BE2C (cell line): ENCODE measurements at regions not wholly inside any gene's neighbourhood (a gene's known extent, or its start where the extent isn't known, plus 50 kb on each side); places are given as distances from the start of the nearest gene placed in this dataset.

Experiments used
- DNase-seq: peaks from one replicate; pipeline ENCODE4 v3.0.0-alpha.2; 2020
- H3K27me3 ChIP-seq: fragments of 250-450 bp; sonication (Bioruptor Pico); 2 replicates; pipeline ENCODE4 v1.5.1; 2020; ENCODE audit warnings: mild to moderate bottlenecking
- H3K36me3 ChIP-seq: fragments of 250-450 bp; sonication (Bioruptor Pico); 2 replicates; pipeline ENCODE4 v1.5.1; 2020; ENCODE audit warnings: mild to moderate bottlenecking
- H3K4me1 ChIP-seq: fragments of 250-450 bp; sonication (Bioruptor Pico); 2 replicates; pipeline ENCODE4 v1.5.1; 2020
- H3K4me3 ChIP-seq: 2 replicates; pipeline ENCODE4 v1.5.1; 2011; ENCODE audit warnings: low read depth, low read length
- H3K9me3 ChIP-seq: fragments of 250-450 bp; sonication (Bioruptor Pico); 2 replicates; pipeline ENCODE4 v1.5.1; 2020
- CTCF ChIP-seq: IDR thresholded peaks from 2 replicates; pipeline ENCODE4 v1.5.1; 2012; ENCODE audit warnings: mild to moderate bottlenecking, low read depth, low read length

GRCh38 chr3:193087336-193087735 lies 153.7 kb upstream of the PLAAT1 start:
- Histone ChIP-seq H3K4me3 (no peak overlapping the region), H3K9me3 (no peaks in the 10 kb centered on the region), H3K36me3 (no peaks in the 10 kb centered on the region), H3K27me3 (no peaks in the 10 kb centered on the region), H3K4me1 (no peaks in the 10 kb centered on the region)
- TF ChIP-seq CTCF = no peak
- DNase-seq = no peak

- Histone ChIP-seq H3K27me3 (no peaks in the 10 kb centered on the region), H3K4me3 (no peak overlapping the region), H3K4me1 (no peaks in the 10 kb centered on the region), H3K36me3 (no peaks in the 10 kb centered on the region), H3K9me3 (no peaks in the 10 kb centered on the region)
- TF ChIP-seq CTCF = no peak
- no peak for DNase-seq
Measured at GRCh38 chr3:193095366-193095765, 145.7 kb upstream of the PLAAT1 start.

DNA sequence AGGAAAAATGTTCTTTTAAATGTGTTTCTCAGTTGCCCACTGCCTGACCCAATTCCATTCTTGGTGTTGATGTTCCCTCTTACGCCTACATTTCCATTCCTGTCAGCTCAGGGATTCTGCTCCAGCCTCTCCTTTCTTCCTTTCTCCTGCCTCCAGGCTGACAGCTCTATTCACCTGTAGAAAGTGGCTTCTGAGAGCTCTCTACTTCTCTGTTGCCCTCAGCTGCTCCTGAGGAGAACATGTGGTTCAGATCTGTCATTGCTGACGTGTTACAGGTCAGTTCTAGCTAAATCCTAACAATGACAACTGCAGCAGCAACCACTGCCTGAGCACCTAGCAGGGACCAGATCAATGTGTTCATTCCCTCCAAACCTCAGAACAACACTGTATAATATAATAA lies 144.9 kb upstream of the PLAAT1 start:
- no peak overlapping the region for H3K4me3 ChIP-seq
- TF ChIP-seq CTCF = no peak
- H3K36me3 ChIP-seq = no peaks in the 10 kb centered on the region
- H3K4me1 ChIP-seq = no peaks in the 10 kb centered on the region
- H3K27me3 ChIP-seq = no peaks in the 10 kb centered on the region
- H3K9me3 ChIP-seq = no peaks in the 10 kb centered on the region
- no peak for DNase-seq

DNA sequence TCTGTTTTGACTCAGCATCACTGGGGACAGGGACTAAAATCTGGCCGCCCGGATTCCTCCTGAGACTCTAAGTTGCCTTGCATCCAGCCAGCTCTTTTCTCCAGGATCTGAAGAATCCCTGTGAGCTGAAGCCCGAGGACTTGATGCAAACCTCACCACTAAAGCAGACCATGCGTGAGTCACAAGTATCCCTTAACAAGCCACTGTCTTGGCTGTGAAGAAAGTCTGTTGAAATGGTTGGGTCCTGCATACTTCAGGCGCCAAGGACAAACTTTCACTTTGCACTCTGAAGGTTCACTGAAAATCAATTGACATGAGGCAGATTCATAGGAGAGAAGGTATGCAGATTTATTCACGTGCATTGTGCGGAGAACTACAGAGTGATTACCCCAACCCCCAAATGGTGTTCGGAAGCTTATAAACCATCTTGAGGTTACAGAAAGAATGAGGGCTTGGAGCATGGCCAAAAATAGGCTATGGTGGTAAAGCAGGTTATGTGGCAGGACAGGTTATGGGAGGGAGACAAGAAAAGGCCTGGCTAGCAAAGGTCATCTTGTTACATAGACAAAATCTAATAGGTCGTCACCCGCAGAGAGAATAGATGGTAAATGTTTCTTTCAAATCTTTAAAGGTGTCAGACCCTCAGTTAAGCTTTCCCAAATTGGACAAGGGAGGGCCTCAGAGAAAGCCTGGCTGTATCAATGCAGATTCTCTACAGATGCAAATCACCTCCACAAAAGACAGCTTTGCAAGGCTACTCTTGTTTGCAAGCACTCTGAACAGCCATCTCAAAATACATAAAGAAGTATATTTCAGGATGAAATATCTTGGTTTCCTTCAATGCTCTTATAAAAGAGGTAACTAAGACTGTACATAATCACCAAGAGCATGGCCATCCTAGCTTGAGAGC lies 126.3 kb upstream of the PLAAT1 start:
- Histone ChIP-seq H3K4me3 (no peak overlapping the region), H3K4me1 (no peaks in the 10 kb centered on the region), H3K36me3 (no peaks in the 10 kb centered on the region), H3K27me3 (no peaks in the 10 kb centered on the region), H3K9me3 (no peaks in the 10 kb centered on the region)
- no peak for DNase-seq
- no peak for TF ChIP-seq CTCF

DNA sequence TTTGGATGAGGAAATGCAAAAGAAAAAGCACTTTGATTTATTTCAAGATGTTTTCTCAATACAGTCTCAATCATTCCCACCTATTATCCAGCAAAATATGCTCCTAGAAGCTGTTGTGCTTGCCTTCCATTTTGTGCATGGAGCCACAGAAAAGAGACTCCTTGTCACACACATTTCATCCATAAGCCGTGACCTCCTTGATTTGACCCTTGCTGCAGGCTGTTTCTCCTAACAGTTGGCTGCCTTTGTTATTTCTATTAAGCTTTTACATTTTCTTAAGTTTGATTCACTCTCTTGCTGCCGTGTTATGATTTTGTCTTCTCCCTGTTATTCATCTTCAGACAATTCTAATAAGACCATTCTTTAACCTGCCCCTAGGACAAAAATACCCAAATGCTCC lies 124.2 kb upstream of the PLAAT1 start:
- H3K36me3 ChIP-seq = no peaks in the 10 kb centered on the region
- TF ChIP-seq CTCF = no peak
- H3K4me3 ChIP-seq = no peak overlapping the region
- no peaks in the 10 kb centered on the region for H3K27me3 ChIP-seq
- no peak for DNase-seq
- no peaks in the 10 kb centered on the region for H3K4me1 ChIP-seq
- H3K9me3 ChIP-seq = no peaks in the 10 kb centered on the region

DNA sequence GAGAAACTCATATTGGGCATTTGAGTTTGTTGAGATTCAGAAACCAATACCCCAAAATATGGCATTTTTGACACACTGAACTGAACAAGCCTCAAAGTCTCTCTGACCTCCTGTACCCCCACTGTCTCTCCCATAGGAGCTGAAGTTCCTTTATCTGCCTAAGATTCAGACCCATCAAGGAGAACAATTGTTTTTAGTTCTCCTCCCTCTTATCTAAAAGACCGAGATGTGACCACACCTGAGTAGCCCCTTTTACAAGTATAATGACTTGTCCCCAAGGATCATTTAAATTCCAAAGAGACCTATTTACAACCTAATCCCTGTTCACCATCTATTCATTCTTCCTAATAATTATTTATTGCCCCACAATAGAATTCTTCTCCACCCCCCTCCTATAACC lies 122.1 kb upstream of the PLAAT1 start:
- no peak for DNase-seq
- no peak for TF ChIP-seq CTCF
- no peaks in the 10 kb centered on the region for H3K36me3 ChIP-seq
- no peaks in the 10 kb centered on the region for H3K9me3 ChIP-seq
- H3K27me3 ChIP-seq = no peaks in the 10 kb centered on the region
- no peak overlapping the region for H3K4me3 ChIP-seq
- no peaks in the 10 kb centered on the region for H3K4me1 ChIP-seq
